Fibroblast of lung (primary cell): ENCODE measurements at regions not wholly inside any gene's neighbourhood (a gene's known extent, or its start where the extent isn't known, plus 50 kb on each side); places are given as distances from the start of the nearest gene placed in this dataset.

Experiments used
- DNase-seq, 2 donors: peaks; one replicate each; pipeline versions ENCODE4 v3.0.0 to v3.0.0-alpha.2; 2010; ENCODE audit warnings: low read depth in 2 of 2
- H2AFZ ChIP-seq: 2 replicates; pipeline ENCODE4 v1.5.1; 2012; ENCODE audit warnings: low read length, control low read depth, inconsistent platforms
- H3K27ac ChIP-seq: 2 replicates; pipeline ENCODE4 v1.5.1; 2011; ENCODE audit warnings: low read length, control low read depth; ENCODE audit not compliant: insufficient read depth
- H3K27me3 ChIP-seq: 2 replicates; pipeline ENCODE4 v1.5.1; 2011; ENCODE audit warnings: mild to moderate bottlenecking, low read length; ENCODE audit not compliant: control insufficient read depth, insufficient read depth
- H3K36me3 ChIP-seq: 2 replicates; pipeline ENCODE4 v1.5.1; 2011; ENCODE audit warnings: low read length; ENCODE audit not compliant: control insufficient read depth, insufficient read depth
- H3K4me1 ChIP-seq: 2 replicates; pipeline ENCODE4 v1.5.1; 2011; ENCODE audit warnings: low read length; ENCODE audit not compliant: control insufficient read depth, insufficient read depth; ENCODE audit errors: extremely low read depth
- H3K4me2 ChIP-seq: 2 replicates; pipeline ENCODE4 v1.5.1; 2011; ENCODE audit warnings: low read length, control low read depth; ENCODE audit not compliant: insufficient read depth; ENCODE audit errors: extremely low read depth
- H3K4me3 ChIP-seq, 4 experiments: fragments of 200-600 bp in 1 of 4; sonication (generic) in 1 of 4; replicated peaks in 1 of 4; 2 replicates each; pipeline ENCODE4 v1.5.1; 2011 to 2016; ENCODE audit warnings: low read length in 4 of 4, low read depth in 3 of 4, mild to moderate bottlenecking in 3 of 4, control low read depth in 2 of 4, inconsistent platforms in 1 of 4, mixed read lengths in 1 of 4; ENCODE audit not compliant: insufficient read depth in 1 of 4; ENCODE audit errors: control extremely low read depth in 1 of 4
- H3K79me2 ChIP-seq: 2 replicates; pipeline ENCODE4 v1.5.1; 2012; ENCODE audit warnings: mild to moderate bottlenecking, low read length, inconsistent platforms; ENCODE audit not compliant: control insufficient read depth, insufficient read depth
- H3K9ac ChIP-seq: 2 replicates; pipeline ENCODE4 v1.5.1; 2011; ENCODE audit warnings: mild to moderate bottlenecking, low read length, control low read depth; ENCODE audit not compliant: insufficient read depth
- H3K9me3 ChIP-seq: 2 replicates; pipeline ENCODE4 v1.5.1; 2012; ENCODE audit warnings: low read depth, low read length; ENCODE audit not compliant: control insufficient read depth, insufficient read depth
- H4K20me1 ChIP-seq: 2 replicates; pipeline ENCODE4 v1.5.1; 2011; ENCODE audit warnings: low read length; ENCODE audit not compliant: control insufficient read depth, insufficient read depth; ENCODE audit errors: extremely low read depth
- EZH2 ChIP-seq: IDR thresholded peaks from 2 replicates; pipeline ENCODE4 v1.5.1; 2012; ENCODE audit warnings: low read length, control low read depth, mild to moderate bottlenecking; ENCODE audit errors: missing control alignments
- TF ChIP-seq, protein P1 (sequence below), 2 donors: IDR thresholded peaks in 1 of 2; conservative IDR thresholded peaks in 1 of 2; 1 replicate in 1 of 2; 2 replicates in 1 of 2; pipeline ENCODE4 v1.5.1; 2011 to 2012; ENCODE audit warnings: low read length in 2 of 2, control low read depth in 1 of 2, inconsistent platforms in 1 of 2, low read depth in 1 of 2, mild to moderate bottlenecking in 1 of 2

DNA sequence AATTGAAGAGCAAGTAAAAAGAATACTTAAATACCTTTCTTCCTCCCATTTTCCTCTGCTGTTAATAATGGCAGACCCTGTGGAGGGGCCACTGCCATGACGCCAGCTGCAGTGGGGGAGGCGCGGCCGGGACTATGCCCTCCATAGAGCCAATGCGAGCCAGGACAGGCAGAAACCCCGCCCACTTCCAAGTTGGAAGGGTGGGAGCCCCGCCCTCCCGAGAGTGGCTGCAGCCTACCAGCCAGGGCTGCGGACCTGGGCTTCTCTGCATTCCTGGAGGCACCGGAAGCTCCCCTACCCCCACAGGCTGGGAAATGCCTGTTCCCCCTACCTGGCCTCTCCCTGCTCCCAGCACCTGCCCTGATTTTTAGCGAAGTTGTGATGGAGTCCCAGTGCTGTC lies 439.4 kb upstream of the CDH19 start:
- Histone ChIP-seq H3K9me3 (no peaks in the 10 kb centered on the region), H3K9ac (no peak overlapping the region), H3K27ac (no peak overlapping the region), H3K79me2 (no peaks in the 10 kb centered on the region), H2AFZ (no peak overlapping the region), H3K4me2 (no peak overlapping the region), H4K20me1 (no peaks in the 10 kb centered on the region), H3K27me3 (no peaks in the 10 kb centered on the region), H3K4me3 (no peak overlapping the region), H3K4me1 (no peaks in the 10 kb centered on the region), H3K36me3 (no peaks in the 10 kb centered on the region)
- no peak for DNase-seq
- no peak for TF ChIP-seq EZH2
- TF ChIP-seq, protein P1, sequence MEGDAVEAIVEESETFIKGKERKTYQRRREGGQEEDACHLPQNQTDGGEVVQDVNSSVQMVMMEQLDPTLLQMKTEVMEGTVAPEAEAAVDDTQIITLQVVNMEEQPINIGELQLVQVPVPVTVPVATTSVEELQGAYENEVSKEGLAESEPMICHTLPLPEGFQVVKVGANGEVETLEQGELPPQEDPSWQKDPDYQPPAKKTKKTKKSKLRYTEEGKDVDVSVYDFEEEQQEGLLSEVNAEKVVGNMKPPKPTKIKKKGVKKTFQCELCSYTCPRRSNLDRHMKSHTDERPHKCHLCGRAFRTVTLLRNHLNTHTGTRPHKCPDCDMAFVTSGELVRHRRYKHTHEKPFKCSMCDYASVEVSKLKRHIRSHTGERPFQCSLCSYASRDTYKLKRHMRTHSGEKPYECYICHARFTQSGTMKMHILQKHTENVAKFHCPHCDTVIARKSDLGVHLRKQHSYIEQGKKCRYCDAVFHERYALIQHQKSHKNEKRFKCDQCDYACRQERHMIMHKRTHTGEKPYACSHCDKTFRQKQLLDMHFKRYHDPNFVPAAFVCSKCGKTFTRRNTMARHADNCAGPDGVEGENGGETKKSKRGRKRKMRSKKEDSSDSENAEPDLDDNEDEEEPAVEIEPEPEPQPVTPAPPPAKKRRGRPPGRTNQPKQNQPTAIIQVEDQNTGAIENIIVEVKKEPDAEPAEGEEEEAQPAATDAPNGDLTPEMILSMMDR (conservative IDR thresholded peaks at IDR 0.05 in 1 of 2, IDR thresholded peaks at IDR 0.05 in 1 of 2; ENCODE audit: low read depth in 1 of 2, low read length in 2 of 2), result no peak

DNA sequence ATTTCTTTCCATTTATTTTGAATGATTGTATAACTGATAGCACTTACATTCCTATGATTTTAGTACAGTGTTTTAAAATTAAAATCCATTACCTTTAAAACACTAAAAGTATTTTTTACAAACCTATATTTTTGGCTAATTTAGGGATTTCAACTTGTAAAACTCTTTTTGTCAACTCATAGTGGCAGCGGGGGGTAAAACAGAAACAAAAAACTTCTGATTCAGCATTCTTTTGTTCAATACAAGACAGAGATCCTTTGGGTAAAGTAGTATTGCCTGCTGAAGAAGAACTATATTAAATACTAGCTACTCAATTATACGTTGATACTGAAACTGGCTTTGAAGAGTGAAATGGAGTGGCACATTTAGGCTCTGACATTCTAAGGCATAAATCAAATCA lies 437.4 kb upstream of the CDH19 start:
- no peak overlapping the region for H2AFZ ChIP-seq
- no peak overlapping the region for H3K4me3 ChIP-seq
- no peak overlapping the region for H3K27ac ChIP-seq
- no peaks in the 10 kb centered on the region for H4K20me1 ChIP-seq
- H3K4me1 ChIP-seq, result no peaks in the 10 kb centered on the region
- TF ChIP-seq, protein P1 (conservative IDR thresholded peaks at IDR 0.05 in 1 of 2, IDR thresholded peaks at IDR 0.05 in 1 of 2; ENCODE audit: low read depth in 1 of 2, low read length in 2 of 2), result no peak
- TF ChIP-seq EZH2, result no peak
- no peak overlapping the region for H3K4me2 ChIP-seq
- H3K27me3 ChIP-seq, result no peaks in the 10 kb centered on the region
- DNase-seq, result no peak
- H3K79me2 ChIP-seq, result no peaks in the 10 kb centered on the region
- no peak overlapping the region for H3K9ac ChIP-seq
- no peaks in the 10 kb centered on the region for H3K36me3 ChIP-seq
- no peaks in the 10 kb centered on the region for H3K9me3 ChIP-seq

DNA sequence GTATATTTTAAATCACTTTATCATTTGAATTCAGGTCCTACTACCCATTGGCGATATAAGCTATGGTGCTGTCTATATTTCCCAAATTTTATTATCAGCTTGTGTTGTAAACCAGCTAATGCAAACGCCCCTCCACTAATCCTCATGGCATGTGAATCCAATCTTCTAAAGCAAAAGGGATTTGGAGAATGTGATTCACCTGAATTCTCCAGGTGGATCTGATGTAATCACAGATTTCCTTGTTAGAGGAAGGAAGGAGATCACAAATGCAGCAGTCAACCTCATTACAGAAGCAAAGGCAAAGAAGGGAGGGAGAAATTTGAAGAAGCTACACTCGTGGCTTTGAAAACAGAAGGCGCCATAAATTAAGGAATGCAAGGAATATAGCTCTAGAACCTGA lies 431.1 kb upstream of the CDH19 start:
- no peak overlapping the region for H3K4me3 ChIP-seq
- no peak for TF ChIP-seq EZH2
- TF ChIP-seq, protein P1 (conservative IDR thresholded peaks at IDR 0.05 in 1 of 2, IDR thresholded peaks at IDR 0.05 in 1 of 2; ENCODE audit: low read depth in 1 of 2, low read length in 2 of 2), result no peak
- H3K4me1 ChIP-seq, result no peaks in the 10 kb centered on the region
- no peaks in the 10 kb centered on the region for H4K20me1 ChIP-seq
- H3K36me3 ChIP-seq, result no peaks in the 10 kb centered on the region
- no peaks in the 10 kb centered on the region for H3K9me3 ChIP-seq
- DNase-seq, result no peak
- no peak overlapping the region for H3K4me2 ChIP-seq
- no peaks in the 10 kb centered on the region for H3K27me3 ChIP-seq
- H3K79me2 ChIP-seq, result no peaks in the 10 kb centered on the region
- no peak overlapping the region for H3K9ac ChIP-seq
- no peak overlapping the region for H2AFZ ChIP-seq
- H3K27ac ChIP-seq, result no peak overlapping the region
